Stimulated activated CD4-positive, alpha-beta T cell treated with anti-CD3 and anti-CD28 coated beads, Interleukin-2, amount 100 ng/mL, for 48 hours (primary cell): ENCODE measurements at regions not wholly inside any gene's neighbourhood (a gene's known extent, or its start where the extent isn't known, plus 50 kb on each side); places are given as distances from the start of the nearest gene placed in this dataset.
"Not testable (repeated sequence)": the region's sequence is repeated elsewhere in the genome, so short reads cannot be mapped to it uniquely, and the experiment has no call there.

Experiments
- DNase-seq, 2 donors: peaks; one replicate each; pipeline ENCODE4 v3.0.0-alpha.2; 2020

DNA sequence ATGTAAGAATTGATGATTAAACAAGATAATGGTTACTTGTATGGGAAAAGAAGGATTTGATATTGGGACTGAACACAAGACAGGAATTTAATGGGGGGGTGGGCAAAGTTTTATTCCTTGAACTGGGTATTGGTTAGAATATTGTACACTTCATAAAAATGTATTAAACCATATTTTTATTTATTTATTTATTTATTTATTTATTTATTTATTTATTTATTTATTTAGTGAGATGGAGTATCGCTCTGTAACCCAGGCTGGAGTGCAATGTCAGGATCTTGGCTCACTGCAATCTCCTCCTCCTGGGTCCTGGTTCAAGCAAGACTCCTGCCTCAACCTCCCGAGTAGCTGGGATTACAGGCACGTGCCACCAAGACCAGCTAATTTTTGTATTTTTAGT is 287.1 kb upstream of the SLITRK5 start:
- no peak for DNase-seq

DNA sequence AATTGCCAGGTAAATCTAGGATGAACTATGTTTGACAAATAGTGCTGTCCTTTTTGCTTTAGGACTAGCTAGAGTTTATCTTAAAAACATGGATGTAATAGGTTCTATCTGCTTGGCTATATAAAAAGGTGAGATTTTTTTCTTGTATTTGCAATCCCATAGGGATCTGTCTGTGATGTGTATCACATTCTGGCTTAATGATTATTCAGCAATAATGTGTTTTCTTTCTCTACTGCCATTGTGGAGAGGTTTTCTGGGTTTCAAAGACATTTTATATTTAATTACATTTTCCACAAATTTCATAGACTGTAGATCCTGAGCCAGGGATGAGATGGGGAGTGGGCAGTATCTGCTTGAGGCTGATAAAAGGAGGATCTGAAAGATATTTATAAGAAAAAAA is 277.8 kb upstream of the SLITRK5 start:
- DNase-seq = no peak

DNA sequence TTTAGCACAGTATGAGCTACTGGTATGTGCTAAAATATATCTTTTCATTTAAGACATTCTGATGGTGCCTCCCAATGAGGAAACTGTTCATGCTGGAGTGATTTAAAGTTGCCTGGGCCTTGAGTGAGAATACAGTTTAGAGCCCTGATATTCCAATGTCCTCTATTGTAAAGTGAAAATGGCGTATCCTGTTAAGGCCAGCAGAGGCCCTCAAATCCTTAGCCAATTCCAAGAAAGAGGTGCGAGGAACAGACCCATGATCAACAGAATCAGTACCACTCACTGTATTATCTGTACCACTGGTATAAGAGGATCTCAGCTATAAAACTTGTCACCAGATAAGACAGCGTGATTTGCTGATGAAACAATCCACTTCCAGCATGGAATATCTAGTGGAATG is 273.1 kb upstream of the SLITRK5 start:
- no peak for DNase-seq

DNA sequence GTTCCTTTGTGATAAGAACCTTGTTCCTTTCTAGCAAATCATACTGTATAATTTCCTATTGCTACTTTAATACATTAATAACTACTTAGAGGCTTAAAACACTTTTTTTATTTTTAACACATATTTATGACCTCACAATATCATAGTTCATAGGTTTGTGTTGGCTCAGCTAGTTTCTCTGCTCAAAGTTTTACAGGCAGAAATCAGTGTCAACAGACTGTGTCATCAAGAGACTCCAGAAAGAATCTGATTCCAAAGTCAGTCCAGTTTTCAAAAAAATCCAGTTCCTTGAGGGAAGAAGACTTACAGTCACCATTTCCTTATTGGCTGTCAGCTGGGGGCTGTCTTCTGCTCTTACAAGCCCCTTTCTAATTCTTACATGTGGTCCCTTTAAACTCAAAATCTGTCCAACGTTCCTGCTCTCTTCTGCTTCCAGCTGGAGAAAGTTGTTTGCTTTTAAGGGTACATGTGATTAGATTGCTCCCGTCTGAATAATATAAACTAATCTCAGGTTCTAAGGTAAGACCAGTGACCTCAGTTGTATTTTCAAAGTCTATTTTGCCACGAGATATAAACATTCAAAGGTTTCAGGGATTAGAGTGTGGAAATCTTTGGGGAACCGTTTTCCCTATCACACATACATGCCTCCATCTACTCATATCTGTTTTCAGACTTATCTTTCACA is 267.3 kb upstream of the SLITRK5 start:
- DNase-seq = no peak

DNA sequence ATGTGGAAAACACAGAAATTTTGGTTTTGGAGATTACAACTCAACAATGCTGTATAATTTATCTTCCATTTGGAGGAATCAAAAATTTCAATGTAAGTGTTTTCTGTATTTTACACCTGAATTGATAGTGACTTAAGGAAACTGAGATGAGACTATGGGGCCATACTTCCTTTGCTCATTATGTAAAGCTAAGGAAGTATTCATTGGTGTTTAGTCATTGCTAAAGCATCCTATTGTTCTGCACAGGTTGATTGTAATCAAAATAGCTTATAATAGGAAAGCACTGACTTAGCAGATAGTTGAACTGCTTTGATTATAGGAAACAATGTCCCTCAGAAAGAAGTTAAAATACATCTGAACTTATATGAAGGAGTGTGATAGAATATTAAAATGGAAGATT is 244.4 kb upstream of the SLITRK5 start:
- DNase-seq = no peak

DNA sequence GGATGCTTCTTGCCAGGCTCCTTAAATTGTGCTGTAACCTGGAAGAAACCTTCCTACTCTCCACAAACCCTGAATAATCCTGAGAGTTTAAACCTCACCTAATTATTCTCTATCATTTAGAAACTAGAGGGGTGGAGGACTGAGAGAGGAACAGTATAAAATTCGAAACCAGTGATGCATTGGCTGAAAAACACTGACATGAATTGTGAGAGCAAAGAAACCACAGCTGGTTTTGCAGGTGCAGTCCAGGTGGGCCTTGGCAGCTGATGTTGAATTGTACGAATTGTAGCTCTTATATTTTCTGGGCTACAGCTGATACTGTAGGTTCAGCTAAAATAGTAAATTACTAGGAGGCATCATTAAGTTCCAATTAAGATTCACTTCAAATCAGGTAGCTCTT is 227.0 kb upstream of the SLITRK5 start:
- no peak for DNase-seq

DNA sequence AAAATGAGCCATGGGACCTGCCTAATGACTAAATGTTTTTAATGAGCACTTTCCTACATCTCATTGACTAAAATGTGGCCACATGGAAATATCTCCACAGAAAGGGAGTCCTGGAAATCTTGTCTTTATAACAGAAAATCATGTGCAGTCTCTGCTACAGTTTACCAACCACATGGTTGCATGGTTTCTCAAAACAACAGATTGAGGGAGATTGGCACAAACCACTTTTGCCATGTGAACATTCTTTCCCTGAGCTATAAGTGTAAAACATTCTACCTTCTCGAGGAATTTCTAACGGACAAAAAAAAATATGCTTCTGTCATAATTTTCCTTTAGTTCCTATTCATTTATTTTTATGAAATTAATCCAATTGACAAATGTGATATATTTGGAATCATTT is 218.9 kb upstream of the SLITRK5 start:
- no peak for DNase-seq

DNA sequence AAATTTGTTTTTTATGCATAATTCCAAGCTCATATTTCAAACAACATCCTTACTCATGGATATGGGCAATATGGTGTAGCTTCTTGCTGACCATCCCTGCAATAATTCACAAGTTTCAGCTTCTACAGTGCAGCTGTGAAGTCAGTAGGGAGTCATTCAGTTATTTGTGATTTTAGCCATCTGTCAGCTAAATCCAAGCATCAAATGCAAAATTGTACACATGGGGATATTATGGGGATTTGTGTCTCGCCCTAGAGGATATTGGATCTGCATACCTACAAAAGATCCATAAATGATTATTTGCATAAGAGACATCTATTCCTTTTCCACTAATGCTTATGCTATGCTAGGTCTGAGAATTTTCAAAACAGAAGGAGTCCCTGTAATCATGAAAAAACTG is 217.9 kb upstream of the SLITRK5 start:
- no peak for DNase-seq

DNA sequence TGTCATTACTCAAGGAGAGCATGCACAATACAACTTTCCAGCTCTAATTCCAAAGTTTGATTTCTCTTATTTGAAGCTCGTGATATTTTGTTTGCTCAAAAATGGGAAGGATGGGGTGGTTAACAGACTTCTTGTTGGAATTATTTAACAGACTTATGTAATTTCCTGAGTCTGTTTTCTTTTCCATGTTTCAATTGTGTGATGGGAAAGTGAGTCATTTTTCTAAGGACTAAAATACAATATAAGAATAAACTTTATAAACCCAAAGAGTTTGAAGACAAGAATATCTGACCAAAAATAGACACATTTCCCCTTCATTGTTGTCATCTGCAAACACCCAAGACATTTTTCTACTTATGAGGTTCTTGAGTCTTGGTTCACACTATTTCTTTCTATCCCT is 211.8 kb upstream of the SLITRK5 start:
- no peak for DNase-seq

DNA sequence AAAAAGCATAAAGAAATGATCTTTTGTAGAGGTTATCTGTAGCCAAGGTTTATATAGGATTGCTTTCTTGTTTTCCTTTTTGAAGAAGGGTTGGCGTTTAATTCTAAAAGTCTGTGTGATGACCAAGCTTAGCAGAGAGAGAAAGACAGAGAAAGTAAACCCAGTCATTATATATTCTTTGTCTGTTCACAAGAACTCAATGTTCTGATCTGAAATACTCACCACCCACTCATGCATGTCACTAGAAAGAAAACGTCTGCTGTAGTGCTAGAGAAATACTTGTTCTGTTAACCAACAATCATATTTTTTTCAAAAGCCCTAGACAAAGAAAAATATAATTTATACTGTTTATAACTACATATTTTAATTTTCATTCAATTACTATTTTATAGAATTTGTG is 173.7 kb upstream of the SLITRK5 start:
- DNase-seq = no peak

DNA sequence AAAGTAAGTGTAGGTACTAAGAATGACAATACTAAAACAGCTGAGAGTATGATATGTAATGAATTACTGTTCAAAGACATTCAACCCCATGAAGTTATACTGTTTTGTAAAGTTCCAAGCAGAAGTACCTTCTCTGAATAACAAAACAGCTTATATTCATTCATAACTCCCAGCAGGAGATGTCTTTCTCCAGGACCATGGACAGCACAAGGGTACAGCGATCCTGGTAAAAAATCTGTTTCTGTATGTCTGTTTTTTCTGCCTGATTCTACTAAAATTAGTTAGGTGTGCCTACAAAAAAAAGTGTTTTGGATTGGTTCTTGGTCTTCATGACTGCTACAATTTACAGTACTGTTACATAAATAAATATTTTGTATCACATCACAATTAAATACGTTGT is 172.5 kb upstream of the SLITRK5 start:
- DNase-seq = no peak

DNA sequence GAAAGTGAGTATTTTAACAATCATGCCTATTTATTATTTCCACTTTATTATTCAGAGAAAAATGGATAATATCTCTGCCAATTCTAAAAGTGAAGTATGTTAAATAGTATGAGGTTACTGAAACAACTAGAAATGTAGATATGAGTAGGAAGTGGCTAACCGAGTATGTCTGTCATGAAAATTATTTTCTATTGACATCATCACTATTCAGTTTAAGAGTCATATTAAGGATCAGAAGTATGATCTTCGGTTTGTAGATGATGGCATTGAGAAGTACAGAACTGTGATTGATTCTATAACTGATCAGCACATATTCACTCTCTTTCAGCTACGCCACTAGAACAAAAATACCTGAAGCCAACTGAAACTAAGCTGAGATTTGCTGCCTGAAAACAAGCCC is 146.4 kb upstream of the SLITRK5 start:
- DNase-seq = no peak

DNA sequence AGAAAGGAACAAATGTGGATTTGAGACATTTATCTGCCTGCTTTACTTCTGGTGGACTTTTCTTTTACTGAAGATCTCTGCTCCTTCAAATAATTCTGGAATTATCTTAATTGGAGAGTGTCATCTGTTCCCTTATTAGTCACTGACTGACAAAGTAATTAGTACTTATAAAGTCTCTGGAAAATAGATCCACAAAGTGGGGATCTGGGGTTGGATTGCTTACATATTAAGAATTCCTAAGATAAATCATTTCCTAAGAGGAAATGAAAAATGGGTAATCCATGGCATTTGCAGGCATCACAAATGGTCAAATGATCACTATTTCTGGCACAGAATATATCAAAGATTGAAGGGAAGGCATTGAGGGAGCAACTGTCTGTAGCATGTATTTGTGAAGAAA is 137.4 kb upstream of the SLITRK5 start:
- no peak for DNase-seq

DNA sequence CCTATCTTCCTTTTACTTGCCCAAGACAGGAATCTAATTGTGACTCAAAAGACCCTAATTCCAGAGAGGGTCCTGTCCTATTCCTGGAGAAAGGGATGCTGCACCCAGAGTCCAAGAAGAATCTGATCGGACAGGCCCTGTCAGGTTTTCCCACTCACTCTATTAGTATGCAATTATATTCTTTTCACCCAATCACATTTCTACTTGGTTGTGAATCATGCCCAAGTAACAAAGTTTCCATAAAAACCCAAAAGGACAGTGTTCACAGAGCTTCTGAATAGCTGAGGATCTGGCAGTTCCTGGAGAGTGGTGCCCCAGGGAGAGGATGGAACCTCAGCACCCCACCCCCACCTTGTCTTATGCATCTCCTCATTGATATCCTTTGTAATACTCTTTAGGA is 135.3 kb upstream of the SLITRK5 start:
- DNase-seq = no peak

DNA sequence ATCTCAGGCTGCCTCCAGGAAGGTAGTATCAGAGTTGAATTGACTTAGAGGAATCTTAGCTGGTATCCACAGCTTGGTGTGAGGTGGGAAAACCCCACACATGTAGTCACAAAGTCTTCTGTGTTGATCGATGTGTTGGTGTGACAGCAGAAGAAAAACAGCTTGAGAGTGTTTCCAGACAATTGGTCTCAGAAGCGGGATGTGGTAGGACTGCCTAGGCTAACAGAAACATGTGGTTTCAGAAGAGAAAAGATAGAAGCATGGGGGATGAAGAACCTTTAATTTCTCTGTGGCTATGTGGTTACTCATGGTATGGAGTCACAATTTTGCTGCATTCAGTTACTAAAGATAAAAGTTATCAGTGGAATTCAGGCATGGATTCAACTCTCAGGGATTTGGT is 134.7 kb upstream of the SLITRK5 start:
- DNase-seq = no peak

DNA sequence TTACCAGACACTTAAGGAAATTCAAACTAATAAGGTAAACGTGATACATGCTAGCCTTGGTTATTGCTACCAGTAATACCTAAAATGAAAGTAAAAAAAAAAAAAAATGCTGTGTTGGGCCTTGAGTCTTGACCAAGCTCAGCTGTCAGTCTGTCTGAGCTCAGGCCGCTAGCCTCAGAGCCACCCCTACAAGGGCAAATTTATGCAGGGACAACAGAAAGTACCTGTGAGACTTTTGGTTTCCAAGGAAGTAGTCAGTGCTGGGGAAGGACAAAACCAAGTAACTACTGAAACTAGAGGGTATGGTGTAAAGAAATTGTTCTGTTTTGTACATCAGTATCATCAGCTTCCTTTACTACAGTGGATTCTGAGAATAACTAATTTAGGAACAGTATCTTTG is 134.3 kb upstream of the SLITRK5 start:
- DNase-seq = no peak

DNA sequence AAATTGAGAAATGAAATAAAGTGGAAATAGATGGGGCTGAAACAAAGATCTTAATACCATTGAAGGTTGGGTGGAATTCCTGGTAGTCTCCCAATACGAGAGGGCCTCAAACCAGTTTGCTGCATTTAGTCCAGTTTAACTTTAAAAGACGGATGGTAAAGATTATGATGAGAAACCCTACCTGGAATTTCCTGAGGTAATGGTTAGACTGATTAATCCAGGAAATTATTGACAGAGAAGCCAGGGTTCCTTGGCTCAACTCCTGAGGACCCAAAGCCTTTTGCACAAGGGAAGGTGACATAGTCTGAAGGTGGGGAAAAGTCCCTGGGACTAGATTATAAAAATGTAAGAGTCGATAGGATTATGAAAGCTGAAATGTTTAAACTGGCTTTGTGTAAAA is 133.2 kb upstream of the SLITRK5 start:
- DNase-seq = no peak

DNA sequence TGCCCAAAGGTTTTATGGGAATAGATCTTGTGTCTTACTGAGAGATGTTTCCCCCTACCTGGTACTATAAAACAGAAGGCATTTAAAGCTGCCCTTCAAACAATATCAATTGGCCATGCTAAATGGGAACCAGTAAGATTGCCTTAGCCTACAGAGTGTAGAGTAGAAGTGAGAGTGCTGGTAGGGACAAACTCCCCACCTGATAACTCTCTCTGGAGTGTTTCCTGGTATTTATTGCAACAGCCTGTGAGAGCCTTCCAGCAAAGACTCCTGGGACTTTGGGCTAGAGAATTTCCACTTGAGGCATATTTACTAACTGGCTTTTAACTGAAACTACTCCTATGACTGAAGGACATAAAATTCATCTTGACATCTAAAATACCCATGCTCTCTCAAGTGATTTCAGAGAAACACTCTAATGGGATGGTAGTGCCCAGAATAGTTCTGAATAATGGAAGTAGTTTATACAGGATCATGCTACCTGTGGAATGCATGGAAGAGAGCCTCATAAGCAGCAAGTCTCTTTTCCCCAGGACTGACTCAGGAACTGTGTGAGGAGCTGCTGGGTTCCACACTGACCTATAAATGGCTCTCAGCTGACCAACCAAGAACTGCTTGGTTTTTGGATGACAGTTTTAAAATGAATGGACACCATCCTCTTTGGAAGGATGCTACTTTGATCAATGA is 132.7 kb upstream of the SLITRK5 start:
- DNase-seq = no peak

DNA sequence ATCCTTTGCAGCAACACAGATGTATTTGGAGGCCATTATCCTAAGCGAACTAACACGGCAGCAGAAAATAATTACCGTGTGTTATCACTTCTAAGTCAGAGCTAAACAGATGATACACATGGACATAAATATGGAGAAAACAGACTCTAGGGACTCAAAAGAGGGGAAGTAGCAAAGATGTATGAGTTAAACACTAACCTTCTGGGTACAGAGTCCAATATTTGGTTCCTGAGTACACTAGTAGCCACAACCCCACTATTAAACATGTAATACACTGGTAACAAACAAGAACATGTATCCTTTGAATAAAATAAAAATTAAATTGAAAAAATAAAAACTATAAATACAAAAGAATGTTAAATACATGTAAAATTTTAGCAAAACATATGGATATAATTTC is 118.0 kb upstream of the SLITRK5 start:
- DNase-seq = no peak

DNA sequence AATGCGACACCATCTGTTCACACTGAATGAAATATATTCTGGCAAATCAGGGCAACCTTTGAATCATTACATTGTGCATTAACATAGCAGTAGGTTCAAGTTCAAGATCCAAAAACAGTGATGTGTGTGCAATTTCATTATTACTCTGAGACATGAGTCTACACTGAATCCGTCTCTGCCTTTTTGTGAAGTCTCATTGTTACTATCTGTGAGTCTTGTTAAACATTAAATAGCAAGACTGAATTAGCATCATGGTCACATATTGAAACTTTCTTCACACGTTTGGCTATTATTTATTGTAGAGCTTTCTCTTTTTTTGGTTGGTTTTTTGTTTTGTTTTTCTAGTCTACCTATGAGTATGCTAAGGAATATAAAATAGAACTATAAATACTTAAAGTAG is 117.1 kb upstream of the SLITRK5 start:
- DNase-seq = no peak

DNA sequence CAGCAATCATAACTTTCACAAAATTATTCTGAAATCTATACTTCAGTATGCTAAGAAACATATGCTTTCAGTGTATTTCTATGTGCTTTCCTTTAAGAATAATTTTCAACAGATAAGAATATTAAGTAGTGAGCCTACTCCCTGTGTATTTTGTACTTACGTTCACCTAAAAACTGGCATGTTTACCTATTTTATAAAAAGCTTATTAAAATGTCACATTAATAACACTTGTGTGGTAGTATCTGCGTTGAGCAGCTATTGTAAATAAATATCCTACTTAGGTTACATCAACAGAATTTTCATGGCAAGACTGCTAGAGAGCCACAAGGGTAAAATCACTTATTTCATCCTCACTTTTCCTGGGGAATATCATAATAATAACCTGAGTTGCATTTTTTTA is 113.4 kb upstream of the SLITRK5 start:
- DNase-seq = no peak

DNA sequence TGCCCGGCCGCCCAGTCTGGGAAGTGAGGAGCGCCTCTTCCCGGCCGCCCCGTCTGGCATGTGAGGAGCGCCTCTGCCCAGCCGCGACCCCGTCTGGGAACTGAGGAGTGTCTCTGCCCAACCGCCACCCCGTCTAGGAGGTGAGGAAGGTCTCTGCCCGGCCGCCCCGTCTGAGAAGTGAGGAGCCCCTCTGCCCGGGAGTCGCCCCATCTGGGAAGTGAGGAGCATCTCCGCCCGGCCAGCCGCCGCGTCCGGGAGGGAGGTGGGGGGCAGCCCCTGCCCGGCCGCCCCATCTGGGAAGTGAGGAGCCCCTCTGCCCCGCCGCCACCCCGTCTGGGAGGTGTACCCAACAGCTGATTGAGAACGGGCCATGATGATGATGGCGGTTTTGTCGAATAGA is 109.6 kb upstream of the SLITRK5 start:
- not testable (repeated sequence) for DNase-seq

DNA sequence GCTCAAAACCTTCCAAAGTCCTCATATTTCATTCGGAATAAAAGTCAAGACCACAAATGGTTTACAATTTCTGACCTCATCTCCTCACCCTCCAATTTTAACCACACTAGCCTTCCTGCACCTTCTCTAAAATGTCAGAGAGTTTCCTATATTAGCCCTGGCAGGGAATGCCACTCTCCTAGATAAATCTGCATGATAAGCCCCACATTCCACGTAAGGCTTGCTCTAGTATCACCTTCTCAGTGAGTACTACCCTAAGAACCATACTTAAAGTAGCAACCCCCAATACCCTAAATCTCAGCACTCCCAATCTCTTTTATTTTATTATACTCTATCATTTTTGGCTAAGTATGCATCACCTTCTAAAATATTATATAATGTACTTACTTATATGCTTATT is 100.5 kb upstream of the SLITRK5 start:
- DNase-seq = no peak

DNA sequence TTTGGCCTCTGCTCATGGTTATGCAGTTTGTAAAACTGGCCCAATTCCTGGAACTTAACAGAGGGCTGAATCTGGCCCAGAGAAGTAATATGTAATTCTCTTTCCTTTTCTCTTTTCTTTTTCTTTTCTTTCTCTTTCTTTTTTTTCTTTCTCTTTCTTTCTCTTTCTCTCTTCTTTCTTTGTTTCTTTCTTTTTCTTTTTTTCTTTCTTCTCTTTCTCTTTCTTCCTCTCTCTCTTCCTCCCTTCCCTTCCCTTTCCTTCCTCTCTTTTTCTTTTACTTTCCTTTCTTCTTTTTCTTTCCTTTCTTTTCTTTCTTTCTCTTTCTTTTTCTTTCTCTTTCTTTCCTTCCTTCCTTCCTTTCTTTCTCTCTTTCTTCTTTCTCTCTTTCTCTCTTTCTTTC is 88.8 kb upstream of the SLITRK5 start:
- DNase-seq = no peak

DNA sequence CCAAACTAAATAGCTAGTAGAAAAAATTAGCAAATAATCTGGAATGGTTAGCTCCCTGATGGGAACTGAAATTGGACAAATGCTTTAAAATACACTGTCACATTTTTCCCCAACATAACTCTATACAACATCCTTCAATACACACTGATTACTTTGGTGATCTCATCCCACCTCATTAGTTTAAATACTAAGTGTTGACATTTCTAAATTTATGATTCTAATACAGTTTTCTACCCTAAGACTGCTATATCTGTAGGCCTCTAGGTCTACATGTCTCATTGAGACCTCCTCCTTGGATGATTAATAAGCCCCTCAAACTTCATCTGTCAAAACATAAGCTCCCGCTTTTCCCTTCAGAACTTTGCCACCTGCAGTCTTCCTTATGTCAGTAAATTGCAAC is 80.7 kb upstream of the SLITRK5 start:
- DNase-seq = no peak
